OCI-LY7 (cell line): ENCODE measurements at regions not wholly inside any gene's neighbourhood (a gene's known extent, or its start where the extent isn't known, plus 50 kb on each side); places are given as distances from the start of the nearest gene placed in this dataset.

Experiments
- CTCF ChIP-seq: fragments of 200-600 bp; sonication (generic); conservative IDR thresholded peaks from 2 replicates; pipeline ENCODE4 v1.5.1; 2014; ENCODE audit warnings: mild to moderate bottlenecking, antibody characterized with exemption, low read length, moderate library complexity, mixed read lengths
- EZH2phosphoT487 ChIP-seq: fragments of 200-600 bp; sonication (generic); IDR thresholded peaks from 2 replicates; pipeline ENCODE4 v1.6.1; 2018; ENCODE audit warnings: low read depth, borderline replicate concordance, mild to moderate bottlenecking, mixed run types, antibody characterized with exemption, low read length, moderate library complexity, mixed read lengths

- TF ChIP-seq CTCF = no peak
- TF ChIP-seq EZH2phosphoT487 = no peak
Observed at GRCh38 chr12:84757978-84758377, 154.6 kb downstream of the SLC6A15 start.
